IPS-18a (cell line): ENCODE measurements at regions not wholly inside any gene's neighbourhood (a gene's known extent, or its start where the extent isn't known, plus 50 kb on each side); places are given as distances from the start of the nearest gene placed in this dataset.

Experiments used
- H3K27ac ChIP-seq: one replicate; pipeline ENCODE4 v1.5.1; 2013; ENCODE audit warnings: low read length
- H3K27me3 ChIP-seq: one replicate; pipeline ENCODE4 v1.6.1; 2013; ENCODE audit warnings: mild to moderate bottlenecking, low read length; ENCODE audit not compliant: control insufficient read depth, insufficient read depth
- H3K36me3 ChIP-seq: one replicate; pipeline ENCODE4 v1.6.1; 2013; ENCODE audit warnings: low read depth, low read length; ENCODE audit not compliant: control insufficient read depth
- H3K4me1 ChIP-seq: one replicate; pipeline ENCODE4 v1.6.1; 2013; ENCODE audit warnings: low read depth, low read length; ENCODE audit not compliant: control insufficient read depth
- H3K4me3 ChIP-seq: one replicate; pipeline ENCODE4 v1.5.1; 2013; ENCODE audit warnings: low read length
- H3K9ac ChIP-seq: one replicate; pipeline ENCODE4 v1.6.1; 2013; ENCODE audit warnings: mild to moderate bottlenecking, low read length, moderate library complexity
- H3K9me3 ChIP-seq: one replicate; pipeline ENCODE4 v1.6.1; 2013; ENCODE audit warnings: low read depth, low read length; ENCODE audit not compliant: control insufficient read depth

DNA sequence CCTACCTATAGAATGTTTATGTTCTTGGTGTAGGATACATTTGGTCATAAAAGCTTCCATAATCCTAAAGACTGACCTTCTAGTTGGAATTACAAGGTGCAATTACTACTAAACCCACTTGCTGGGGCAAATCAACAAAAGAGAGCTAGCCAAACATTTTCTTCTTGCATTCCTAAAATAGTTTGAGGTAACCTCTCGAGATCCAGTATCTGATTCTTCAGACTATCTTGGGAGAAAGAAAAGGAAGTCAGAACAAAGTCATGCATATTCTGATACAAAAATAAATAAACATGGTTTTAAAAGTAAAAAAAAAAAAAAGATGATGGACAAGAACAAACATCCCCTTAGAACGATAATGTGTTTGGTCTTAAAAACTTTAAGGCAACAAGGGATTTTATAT lies 294.2 kb upstream of the RSPO3 start:
- no peak overlapping the region for H3K9ac ChIP-seq
- no peaks in the 10 kb centered on the region for H3K27me3 ChIP-seq
- H3K4me3 ChIP-seq, result no peak overlapping the region
- H3K36me3 ChIP-seq, result no peaks in the 10 kb centered on the region
- H3K27ac ChIP-seq, result no peak overlapping the region
- peaks cover 10% of the 10 kb centered on the region for H3K4me1 ChIP-seq
- H3K9me3 ChIP-seq, result no peaks in the 10 kb centered on the region

DNA sequence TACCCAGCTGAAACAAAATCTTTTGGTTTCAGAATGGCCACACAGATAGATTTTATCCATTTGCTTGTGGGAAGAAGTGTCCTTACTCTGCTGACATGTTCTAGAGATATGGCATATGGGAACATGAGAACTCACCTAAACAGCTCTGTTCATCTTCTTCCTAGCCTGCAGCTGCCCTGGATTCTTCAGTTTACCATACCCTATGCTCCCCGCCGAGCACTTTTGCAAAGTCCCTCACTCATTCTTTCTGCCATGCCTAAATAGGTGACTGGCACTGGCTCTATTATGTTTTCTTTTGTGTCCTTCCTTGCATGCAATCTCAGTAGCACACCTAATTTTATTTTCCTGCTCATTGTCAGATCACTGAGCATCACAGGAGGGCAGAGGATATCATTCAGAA lies 293.7 kb upstream of the RSPO3 start:
- Histone ChIP-seq H3K9me3 (no peaks in the 10 kb centered on the region), H3K4me3 (no peak overlapping the region), H3K36me3 (no peaks in the 10 kb centered on the region), H3K4me1 (peaks cover 10% of the 10 kb centered on the region), H3K27ac (no peak overlapping the region), H3K27me3 (no peaks in the 10 kb centered on the region), H3K9ac (no peak overlapping the region)

DNA sequence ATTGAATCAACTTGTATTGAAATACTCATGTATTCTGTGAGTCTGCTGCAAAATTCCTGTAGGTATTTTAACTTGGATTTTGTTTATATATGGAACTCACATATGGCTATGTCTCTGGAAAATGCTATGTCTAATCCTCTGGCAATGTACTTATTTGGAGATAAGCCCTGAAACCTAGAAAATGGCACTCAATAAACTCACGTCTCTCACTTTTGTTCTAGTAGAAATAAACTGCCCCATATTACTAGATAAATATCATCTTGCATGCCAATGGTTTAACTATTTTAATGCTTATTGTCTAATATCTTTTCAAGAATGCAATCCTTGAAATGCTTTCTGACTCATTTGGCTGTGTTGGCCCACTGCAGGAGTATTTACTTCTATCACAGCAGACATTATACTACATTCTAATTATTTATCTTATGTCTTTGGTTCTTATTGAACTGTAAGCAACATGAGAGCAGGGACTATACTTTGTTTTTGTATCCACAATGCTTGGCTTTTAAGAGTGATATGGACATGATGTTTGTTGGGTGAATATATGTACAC lies 292.2 kb upstream of the RSPO3 start:
- no peak overlapping the region for H3K9ac ChIP-seq
- no peaks in the 10 kb centered on the region for H3K27me3 ChIP-seq
- H3K27ac ChIP-seq, result no peak overlapping the region
- H3K36me3 ChIP-seq, result no peaks in the 10 kb centered on the region
- no peak overlapping the region for H3K4me3 ChIP-seq
- H3K4me1 ChIP-seq, result peaks cover 10% of the 10 kb centered on the region
- no peaks in the 10 kb centered on the region for H3K9me3 ChIP-seq

DNA sequence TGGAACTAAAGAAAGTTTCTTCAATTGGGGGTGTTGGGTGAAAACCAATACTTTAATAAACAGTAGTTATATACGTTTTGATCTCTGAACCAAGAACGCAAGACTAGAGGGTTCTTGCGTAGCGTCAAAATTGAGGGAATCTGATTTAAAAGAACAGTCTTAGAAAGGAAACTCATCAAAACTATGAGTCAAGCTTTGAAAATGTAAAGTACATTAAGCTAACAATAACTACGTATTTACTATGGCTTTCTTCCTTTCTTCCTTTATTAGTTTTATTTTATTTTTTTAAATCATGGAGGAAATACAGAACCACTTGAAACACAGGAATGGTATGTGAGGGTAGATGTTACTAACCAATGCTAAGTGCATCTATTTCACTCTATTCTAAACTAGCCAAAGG lies 287.0 kb upstream of the RSPO3 start:
- no peak overlapping the region for H3K27ac ChIP-seq
- no peak overlapping the region for H3K9ac ChIP-seq
- H3K36me3 ChIP-seq, result no peaks in the 10 kb centered on the region
- no peaks in the 10 kb centered on the region for H3K4me1 ChIP-seq
- no peaks in the 10 kb centered on the region for H3K27me3 ChIP-seq
- no peaks in the 10 kb centered on the region for H3K9me3 ChIP-seq
- H3K4me3 ChIP-seq, result no peak overlapping the region

DNA sequence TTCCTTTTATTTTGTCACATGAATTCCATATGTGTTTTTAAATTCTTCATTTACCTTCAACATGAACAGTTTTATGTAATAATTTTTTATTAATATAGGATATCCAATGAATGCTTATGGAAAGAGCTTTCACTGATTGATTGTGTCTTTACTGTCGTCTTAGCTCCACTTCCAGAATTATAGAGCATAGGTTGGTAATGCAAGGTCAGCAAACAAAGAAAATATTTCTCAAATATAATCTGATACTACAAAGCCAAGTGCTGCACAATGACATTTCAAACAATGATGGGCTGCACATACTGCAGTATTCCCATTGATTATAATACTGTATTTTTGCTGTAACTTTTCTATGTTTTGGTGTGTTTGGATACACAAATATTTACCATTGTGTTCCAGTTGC lies 275.7 kb upstream of the RSPO3 start:
- no peak overlapping the region for H3K9ac ChIP-seq
- no peaks in the 10 kb centered on the region for H3K27me3 ChIP-seq
- H3K4me3 ChIP-seq, result no peak overlapping the region
- H3K27ac ChIP-seq, result no peak overlapping the region
- H3K36me3 ChIP-seq, result no peaks in the 10 kb centered on the region
- H3K9me3 ChIP-seq, result no peaks in the 10 kb centered on the region
- no peaks in the 10 kb centered on the region for H3K4me1 ChIP-seq

DNA sequence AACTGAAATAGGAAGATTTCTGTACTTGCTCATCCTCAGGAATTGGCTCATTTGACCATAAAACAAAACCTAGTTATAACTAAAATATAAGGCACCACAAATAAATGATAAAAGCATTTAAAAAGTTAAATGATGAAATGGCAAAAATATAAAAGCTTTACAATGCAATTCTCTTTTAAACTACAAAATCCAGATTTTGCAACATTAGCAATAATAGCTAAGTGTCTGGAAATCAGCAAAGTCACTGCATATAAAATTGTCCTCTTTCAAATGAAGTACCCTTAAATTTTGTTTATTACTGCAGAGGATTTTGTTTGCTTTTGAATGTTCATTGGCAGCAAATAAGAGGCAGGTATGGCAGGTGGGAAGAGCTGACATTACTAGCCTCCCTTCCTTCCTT lies 270.4 kb upstream of the RSPO3 start:
- H3K36me3 ChIP-seq, result no peaks in the 10 kb centered on the region
- H3K4me3 ChIP-seq, result no peak overlapping the region
- H3K4me1 ChIP-seq, result no peaks in the 10 kb centered on the region
- no peaks in the 10 kb centered on the region for H3K9me3 ChIP-seq
- H3K27ac ChIP-seq, result no peak overlapping the region
- no peaks in the 10 kb centered on the region for H3K27me3 ChIP-seq
- H3K9ac ChIP-seq, result no peak overlapping the region

DNA sequence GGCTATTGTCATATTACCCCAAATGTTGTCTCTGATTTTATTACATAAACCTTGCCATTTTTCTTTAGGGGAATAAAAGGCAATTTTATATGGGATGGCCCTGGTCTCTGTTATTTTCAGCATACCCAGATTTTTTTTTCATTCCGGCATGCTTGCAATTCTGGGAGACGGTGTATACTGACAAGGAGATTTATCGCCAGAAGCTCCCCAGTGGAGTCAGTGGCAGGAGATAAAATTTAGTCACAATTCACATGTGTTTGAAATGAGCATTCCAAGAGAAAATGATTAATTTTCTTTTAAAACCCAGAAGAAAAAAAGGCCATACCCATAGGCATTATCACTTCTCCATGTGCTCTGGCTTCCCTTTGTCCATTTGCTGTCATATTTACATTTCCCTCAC lies 250.8 kb upstream of the RSPO3 start:
- Histone ChIP-seq H3K4me1 (no peaks in the 10 kb centered on the region), H3K27me3 (no peaks in the 10 kb centered on the region), H3K36me3 (no peaks in the 10 kb centered on the region), H3K9me3 (no peaks in the 10 kb centered on the region), H3K9ac (no peak overlapping the region), H3K27ac (no peak overlapping the region), H3K4me3 (no peak overlapping the region)

DNA sequence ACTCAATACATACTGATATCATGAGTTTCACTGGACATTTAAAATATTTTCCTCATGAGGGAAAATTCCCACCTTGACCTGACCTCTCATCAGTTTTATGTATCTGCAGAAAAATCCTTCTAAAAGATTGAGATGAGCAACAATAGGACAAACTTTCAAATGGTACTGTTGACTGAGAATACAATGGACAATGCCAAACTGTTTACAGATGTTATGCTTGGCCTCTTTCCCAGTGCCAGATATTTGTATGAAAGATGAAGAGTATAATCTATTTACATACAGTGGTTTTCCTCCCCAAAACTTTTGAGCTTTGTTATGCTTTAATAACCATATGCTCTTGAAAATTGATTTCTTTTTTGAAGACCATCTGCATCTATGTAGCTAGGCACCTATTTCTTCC lies 245.1 kb upstream of the RSPO3 start:
- Histone ChIP-seq H3K9ac (no peak overlapping the region), H3K9me3 (no peaks in the 10 kb centered on the region), H3K36me3 (no peaks in the 10 kb centered on the region), H3K27me3 (no peaks in the 10 kb centered on the region), H3K4me1 (no peaks in the 10 kb centered on the region), H3K27ac (no peak overlapping the region), H3K4me3 (no peak overlapping the region)

DNA sequence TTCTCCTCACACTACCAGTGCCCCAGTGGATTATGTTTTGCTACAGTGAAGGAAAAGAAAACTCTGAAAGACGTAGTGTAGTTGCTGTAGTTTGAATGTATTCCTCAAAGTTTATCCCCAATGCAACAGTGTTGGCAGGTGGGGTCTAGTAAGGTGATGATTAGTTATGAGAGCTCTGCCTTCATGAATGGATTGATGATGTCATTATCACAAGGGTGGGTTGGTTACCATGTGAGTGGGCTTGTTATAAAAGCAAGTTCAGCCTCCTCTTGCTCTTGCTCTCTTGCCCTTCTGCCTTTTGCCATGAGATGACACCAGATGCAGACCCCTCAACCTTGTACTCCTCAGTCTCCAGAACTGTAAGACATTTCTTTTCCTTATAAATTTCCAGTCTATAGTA lies 244.7 kb upstream of the RSPO3 start:
- Histone ChIP-seq H3K27ac (no peak overlapping the region), H3K36me3 (no peaks in the 10 kb centered on the region), H3K27me3 (no peaks in the 10 kb centered on the region), H3K9ac (no peak overlapping the region), H3K4me3 (no peak overlapping the region), H3K9me3 (no peaks in the 10 kb centered on the region), H3K4me1 (no peaks in the 10 kb centered on the region)

DNA sequence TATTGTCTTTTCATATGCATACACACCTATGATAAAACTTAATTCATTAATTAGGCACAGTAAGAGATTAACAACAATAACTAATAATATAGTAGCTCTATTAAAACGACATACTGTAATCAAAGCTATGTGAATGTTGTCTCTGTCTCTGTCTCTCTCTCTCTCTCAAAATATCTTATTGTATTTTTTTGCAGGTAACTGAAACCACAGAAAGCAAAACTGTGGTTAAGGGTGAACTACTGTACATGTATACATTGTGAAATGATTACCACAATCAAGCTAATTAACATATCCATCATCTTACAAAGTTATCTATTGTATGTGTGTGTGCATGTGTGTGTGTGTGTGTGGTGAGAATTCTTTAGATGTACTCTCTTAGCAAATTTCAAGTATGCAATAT lies 242.0 kb upstream of the RSPO3 start:
- H3K9ac ChIP-seq, result no peak overlapping the region
- no peak overlapping the region for H3K4me3 ChIP-seq
- no peak overlapping the region for H3K27ac ChIP-seq
- no peaks in the 10 kb centered on the region for H3K36me3 ChIP-seq
- no peaks in the 10 kb centered on the region for H3K4me1 ChIP-seq
- no peaks in the 10 kb centered on the region for H3K27me3 ChIP-seq
- H3K9me3 ChIP-seq, result no peaks in the 10 kb centered on the region

DNA sequence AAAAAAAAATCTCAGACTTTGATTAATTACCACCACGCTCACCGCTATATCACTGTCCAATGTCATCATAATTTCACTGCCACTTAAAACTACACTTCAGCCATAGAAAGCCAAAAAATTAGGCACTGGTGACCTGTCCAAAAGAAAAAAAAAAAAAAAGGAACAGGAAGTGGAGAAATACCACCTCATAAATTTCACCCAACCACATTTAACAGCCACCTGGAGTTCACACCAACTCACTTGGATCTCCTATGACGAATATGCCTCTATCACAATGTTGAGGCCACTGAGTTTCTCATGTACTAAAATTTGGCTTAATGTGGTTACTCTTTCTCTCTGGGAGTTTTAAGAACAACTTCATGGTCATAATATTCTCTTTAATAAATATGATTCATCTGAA lies 237.5 kb upstream of the RSPO3 start:
- Histone ChIP-seq H3K9ac (no peak overlapping the region), H3K27ac (no peak overlapping the region), H3K36me3 (no peaks in the 10 kb centered on the region), H3K4me1 (no peaks in the 10 kb centered on the region), H3K27me3 (no peaks in the 10 kb centered on the region), H3K9me3 (no peaks in the 10 kb centered on the region), H3K4me3 (no peak overlapping the region)

DNA sequence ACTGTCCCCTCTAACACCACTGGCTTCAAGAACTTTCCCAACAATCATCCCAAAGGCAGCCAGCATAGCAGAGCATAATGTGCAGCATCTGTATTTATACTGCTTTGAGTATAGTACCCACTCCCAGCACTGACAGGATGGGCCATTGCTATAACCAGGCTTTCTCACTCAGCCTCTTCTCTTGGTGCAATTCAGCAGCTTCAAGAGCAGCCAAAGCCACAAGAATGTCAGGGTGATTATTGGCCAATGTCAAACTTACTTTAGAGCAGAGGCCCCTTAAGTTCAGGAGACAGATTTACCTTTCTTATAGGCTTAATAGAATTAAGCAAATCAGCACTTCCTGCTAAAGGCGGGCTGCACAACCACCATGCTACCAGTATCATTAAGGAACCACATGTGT lies 232.4 kb upstream of the RSPO3 start:
- Histone ChIP-seq H3K9ac (no peak overlapping the region), H3K4me1 (no peaks in the 10 kb centered on the region), H3K4me3 (no peak overlapping the region), H3K9me3 (no peaks in the 10 kb centered on the region), H3K36me3 (no peaks in the 10 kb centered on the region), H3K27me3 (no peaks in the 10 kb centered on the region), H3K27ac (no peak overlapping the region)
